Fibroblast of the aortic adventitia (primary cell): ENCODE measurements at regions not wholly inside any gene's neighbourhood (a gene's known extent, or its start where the extent isn't known, plus 50 kb on each side); places are given as distances from the start of the nearest gene placed in this dataset.

Experiments used
- DNase-seq: peaks from one replicate; pipeline ENCODE4 v3.0.0-alpha.2; 2010; ENCODE audit warnings: low read depth
- H3K4me3 ChIP-seq: 2 replicates; pipeline ENCODE4 v1.5.1; 2011; ENCODE audit warnings: low read depth, mild to moderate bottlenecking, control low read depth, low read length, moderate library complexity
- TF ChIP-seq, protein P1 (sequence below): IDR thresholded peaks from 2 replicates; pipeline ENCODE4 v1.5.1; 2011; ENCODE audit warnings: mild to moderate bottlenecking, low read length, control low read depth, inconsistent platforms; ENCODE audit not compliant: insufficient read depth

DNA sequence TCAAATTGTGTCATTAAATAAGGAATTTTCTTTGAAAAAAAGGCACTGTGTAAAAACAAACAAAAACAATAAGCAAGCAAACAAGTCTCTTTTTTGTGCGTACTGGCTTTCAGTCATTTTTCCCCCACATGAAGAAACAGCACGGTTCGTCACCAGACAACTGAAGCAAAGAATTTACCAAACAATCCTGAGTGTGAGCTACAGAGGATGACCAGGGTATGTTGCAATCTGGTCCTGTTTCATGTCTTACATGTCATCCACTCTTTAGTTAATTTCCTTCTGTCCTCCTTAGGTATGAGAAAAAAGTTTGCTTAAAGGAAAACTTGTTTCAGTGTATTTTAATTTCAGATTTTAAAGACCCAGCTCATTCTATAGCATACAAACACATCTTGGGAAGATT lies 1080.7 kb upstream of the NUDT12 start:
- TF ChIP-seq, protein P1, sequence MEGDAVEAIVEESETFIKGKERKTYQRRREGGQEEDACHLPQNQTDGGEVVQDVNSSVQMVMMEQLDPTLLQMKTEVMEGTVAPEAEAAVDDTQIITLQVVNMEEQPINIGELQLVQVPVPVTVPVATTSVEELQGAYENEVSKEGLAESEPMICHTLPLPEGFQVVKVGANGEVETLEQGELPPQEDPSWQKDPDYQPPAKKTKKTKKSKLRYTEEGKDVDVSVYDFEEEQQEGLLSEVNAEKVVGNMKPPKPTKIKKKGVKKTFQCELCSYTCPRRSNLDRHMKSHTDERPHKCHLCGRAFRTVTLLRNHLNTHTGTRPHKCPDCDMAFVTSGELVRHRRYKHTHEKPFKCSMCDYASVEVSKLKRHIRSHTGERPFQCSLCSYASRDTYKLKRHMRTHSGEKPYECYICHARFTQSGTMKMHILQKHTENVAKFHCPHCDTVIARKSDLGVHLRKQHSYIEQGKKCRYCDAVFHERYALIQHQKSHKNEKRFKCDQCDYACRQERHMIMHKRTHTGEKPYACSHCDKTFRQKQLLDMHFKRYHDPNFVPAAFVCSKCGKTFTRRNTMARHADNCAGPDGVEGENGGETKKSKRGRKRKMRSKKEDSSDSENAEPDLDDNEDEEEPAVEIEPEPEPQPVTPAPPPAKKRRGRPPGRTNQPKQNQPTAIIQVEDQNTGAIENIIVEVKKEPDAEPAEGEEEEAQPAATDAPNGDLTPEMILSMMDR: no peak
- H3K4me3 ChIP-seq: no peak overlapping the region
- DNase-seq: no peak

DNA sequence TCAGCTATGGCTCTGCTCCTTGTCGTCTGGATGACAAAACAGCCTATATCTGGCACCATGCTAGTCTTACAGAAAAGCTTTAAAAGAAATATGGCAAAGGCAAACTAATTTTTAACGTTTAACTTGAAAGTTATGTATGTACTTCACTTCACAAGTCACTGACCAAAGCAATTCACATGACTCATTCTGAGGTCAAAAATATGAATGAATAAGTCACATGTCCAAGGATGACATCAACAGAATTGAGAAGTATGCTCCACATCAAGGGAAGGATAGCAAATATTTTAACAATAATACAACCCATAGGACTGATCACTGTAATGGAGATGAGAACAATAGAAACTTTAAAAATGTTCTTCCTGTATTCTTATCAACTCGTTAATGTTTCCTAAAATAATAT lies 1072.6 kb upstream of the NUDT12 start:
- peak; percentile 8 for DNase-seq
- H3K4me3 ChIP-seq: no peak overlapping the region
- TF ChIP-seq, protein P1: no peak

DNA sequence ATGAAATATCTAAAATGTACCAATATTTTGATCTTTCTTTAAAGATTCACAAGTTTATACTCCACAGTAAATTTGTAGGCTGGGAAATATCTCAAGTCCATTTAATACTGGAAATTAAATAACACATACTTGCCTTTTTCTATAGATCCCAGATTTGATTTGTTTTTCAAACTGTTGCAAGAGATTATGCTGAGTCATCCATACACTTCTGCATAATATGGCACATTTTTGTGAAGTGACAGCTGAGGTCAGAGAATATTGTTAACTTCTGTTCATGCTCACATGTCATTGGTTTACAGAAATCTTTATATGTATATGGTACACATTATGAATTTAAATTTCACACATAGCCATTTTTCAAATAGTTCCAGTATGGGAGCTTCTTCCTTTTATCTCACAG lies 1066.3 kb upstream of the NUDT12 start:
- no peak for DNase-seq
- TF ChIP-seq, protein P1: no peak
- no peak overlapping the region for H3K4me3 ChIP-seq

DNA sequence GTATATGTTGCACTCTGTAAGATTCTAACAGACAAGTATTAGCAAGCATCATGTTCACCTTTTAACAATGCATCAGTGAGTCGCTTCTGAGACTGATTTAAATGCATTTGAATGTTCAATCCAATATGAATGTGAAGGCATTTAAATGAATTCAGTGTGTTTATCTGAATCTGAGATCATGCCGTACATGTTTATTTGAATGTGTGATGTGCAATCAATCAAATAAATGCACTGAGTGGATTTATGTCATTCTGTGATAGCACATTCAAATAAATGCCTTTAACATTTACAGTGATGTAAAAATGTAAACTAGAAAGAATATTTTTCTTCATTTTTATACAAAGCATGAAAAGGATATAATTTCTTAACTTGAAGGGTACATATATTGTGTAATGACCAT lies 1063.5 kb upstream of the NUDT12 start:
- H3K4me3 ChIP-seq: no peak overlapping the region
- DNase-seq: no peak
- TF ChIP-seq, protein P1: no peak

DNA sequence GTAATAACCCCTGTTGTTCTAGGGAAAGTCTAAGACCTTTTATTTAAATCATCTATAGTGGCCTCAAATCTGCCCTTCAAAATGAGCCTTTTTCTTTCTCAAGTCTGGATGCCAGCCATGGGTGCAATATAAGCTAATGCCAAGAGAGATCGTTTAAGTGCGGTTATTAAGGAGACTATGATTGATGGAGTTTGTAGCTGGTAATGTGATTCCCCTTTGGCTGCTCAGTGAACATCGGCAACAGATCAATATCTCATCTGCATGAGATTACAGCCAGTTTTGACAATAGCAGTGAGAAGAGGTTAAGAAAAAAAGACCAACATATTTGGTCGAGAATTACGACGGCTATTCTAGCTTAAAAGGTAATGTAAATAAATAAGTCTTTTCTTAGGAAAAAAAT lies 1049.4 kb upstream of the NUDT12 start:
- H3K4me3 ChIP-seq: no peak overlapping the region
- DNase-seq: no peak
- TF ChIP-seq, protein P1: no peak

DNA sequence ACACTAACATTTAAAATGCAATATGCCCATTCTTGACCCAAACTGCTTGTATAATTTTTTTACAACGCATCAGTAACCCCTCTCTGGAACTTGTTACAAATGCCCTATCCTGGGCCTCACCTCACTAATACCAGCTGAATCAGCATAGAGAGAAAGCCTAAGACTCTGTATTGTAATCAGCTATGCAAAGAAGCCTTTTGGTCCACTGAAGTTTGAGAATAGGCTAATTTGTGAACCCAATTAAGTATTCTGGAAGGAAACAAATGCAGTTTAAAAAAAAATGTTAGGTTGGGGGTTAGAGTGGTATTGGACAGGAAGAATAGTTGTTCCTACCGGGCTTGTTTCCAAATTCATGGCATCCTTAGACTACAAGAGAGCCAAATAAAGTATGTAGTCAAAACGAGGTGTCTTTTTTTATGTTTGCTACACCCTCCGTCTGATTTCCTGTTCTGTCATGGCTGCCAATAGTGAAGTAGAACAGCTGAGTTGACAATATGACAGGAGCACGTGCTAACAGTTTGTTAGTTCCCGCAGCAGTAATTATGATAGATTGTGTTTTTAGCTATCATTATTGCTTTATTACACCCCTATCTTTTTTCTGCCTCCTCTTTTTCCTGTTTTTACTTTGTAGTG lies 1048.7 kb upstream of the NUDT12 start:
- DNase-seq: no peak
- no peak overlapping the region for H3K4me3 ChIP-seq
- TF ChIP-seq, protein P1: no peak

DNA sequence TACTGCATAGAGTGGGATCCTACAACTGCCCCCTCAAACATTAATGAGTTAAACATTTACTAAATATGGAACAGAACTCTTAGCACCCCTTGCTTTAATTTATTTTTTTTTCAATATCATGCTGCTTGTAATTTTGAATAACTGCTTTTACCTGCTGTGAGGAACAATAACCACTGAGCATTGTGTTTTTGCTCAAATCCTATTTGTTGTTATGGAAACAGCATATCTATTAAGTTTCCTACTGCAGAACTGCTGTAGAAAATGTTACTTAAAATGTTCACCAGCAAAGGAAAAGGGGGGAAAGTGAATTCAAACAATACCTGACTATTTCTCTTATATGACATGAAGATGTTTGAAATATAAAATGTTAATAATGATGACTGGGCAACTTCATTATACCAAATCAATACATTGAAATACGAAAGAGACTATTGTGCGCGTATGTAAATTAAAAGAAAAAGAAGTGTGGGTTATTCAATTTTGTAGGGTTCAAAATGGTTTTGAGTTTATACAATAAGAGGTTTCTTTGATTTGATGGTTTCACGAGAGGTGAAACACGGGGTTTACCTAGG lies 1043.8 kb upstream of the NUDT12 start:
- H3K4me3 ChIP-seq: no peak overlapping the region
- TF ChIP-seq, protein P1: no peak
- DNase-seq: no peak
